HG03378 (cell line): ENCODE measurements at regions not wholly inside any gene's neighbourhood (a gene's known extent, or its start where the extent isn't known, plus 50 kb on each side); places are given as distances from the start of the nearest gene placed in this dataset.
A peak's percentile ranks its signal among the peaks of the same experiment; 100 is the strongest.
"Not testable (repeated sequence)": the region's sequence is repeated elsewhere in the genome, so short reads cannot be mapped to it uniquely, and the experiment has no call there.

Experiments
- ATAC-seq: cut with Tn5 transposase; IDR thresholded peaks from one replicate; pipeline ENCODE4 v1.9.1; 2021; ENCODE audit warnings: mild to moderate bottlenecking, moderate library complexity; ENCODE audit not compliant: unreplicated experiment

GRCh38 chr7:126179916-126180315 is 1072.8 kb downstream of the GRM8 start:
- no peak for ATAC-seq

GRCh38 chr7:126178865-126179264 is 1073.9 kb downstream of the GRM8 start:
- no peak for ATAC-seq

DNA sequence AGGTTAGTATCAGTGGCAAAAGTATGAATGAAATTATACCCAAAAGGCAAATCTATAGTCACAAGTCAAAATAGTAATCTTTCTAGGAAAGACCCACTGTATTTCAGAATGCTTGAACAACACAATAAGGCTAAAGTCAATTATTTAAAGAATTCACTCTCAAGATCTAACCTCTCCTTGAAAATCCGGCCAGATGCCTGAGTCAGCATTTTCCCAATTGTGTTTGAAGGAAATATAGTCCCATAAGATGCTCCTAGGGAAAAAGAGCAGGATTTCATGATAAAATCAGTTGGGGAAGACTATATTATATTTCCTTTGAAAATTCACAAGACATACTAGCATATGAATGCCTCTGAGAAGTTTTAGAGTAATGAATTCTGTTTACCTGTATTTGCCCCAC is 1075.0 kb downstream of the GRM8 start:
- no peak for ATAC-seq

- no peak for ATAC-seq
Observed at GRCh38 chr7:126166645-126167044, 1086.1 kb downstream of the GRM8 start.

- ATAC-seq, result no peak
Observed at GRCh38 chr7:126163647-126164046, 1089.1 kb downstream of the GRM8 start.

DNA sequence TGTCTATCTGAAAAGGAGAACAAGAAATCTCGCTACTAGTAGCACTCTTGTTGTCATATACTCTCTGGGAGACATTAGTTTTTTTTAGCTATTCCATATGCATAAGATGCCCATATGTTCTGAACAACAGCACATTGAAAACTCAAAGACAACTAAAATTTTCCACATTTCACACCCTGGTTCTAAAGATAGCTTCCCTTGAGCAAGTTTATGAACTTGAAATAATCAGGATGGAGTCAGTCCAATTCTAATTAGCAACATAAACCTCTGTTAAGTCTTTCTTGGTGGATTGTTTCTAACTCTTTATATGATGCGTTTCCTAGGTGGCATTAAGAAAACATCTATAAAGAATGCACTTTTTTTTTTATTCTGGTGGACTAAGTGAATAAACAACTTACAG is 1095.3 kb downstream of the GRM8 start:
- ATAC-seq, result no peak

- ATAC-seq, result no peak
Observed at GRCh38 chr7:126150278-126150958, 1102.3 kb downstream of the GRM8 start.

DNA sequence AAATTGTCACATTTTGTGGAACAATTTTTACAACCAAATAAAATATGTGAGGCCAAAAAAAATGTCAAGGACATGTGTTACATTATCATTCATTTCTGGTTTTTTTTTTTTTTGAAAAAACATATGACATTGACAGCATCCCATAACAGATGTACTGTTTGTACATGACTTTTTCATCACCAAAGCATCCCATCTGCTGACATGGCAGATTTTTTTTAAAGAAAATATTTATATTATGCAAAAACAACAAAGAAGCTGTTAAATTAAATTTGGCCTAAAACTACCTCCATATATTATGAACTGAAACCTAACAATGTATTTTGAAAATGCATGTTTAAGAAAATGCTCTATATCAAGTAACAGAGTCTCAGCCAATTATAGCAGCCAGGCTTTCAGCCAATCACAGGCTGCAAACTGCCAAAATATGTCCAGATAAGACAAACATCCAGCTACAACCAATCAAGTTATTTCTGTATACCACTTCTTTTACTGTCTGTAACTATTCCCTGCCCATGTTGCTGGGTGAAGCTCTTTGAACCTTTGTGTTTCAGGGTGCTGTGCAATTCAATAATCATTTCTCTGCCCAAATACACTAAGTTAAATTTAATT is 1111.8 kb downstream of the GRM8 start:
- ATAC-seq, result no peak

DNA sequence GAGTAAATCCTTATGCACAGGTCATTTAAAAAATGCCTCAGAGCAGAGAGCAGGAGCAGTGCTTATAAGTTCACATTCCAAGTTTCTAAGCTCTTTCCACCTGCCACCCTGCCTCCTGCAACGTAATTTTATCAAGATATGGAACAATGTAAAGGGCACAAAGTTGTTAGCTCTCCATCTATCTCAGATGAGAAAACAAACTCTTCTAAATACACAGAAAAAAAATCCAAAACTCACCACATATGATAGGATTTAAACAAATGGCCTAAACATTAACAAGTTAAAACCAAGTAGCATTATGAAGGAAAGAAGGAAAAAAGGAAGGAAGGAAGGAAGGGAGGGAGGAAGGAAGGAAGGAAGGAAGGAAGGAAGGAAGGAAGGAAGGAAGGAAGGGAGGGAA is 1132.8 kb downstream of the GRM8 start:
- no peak for ATAC-seq

GRCh38 chr7:126103582-126103981 is 1149.2 kb downstream of the GRM8 start:
- no peak for ATAC-seq

GRCh38 chr7:126083014-126083413 is 1153.4 kb upstream of the POT1 start:
- ATAC-seq, result no peak

- ATAC-seq, result peak; percentile 50
Observed at GRCh38 chr7:126079581-126079980, 1150.0 kb upstream of the POT1 start.

DNA sequence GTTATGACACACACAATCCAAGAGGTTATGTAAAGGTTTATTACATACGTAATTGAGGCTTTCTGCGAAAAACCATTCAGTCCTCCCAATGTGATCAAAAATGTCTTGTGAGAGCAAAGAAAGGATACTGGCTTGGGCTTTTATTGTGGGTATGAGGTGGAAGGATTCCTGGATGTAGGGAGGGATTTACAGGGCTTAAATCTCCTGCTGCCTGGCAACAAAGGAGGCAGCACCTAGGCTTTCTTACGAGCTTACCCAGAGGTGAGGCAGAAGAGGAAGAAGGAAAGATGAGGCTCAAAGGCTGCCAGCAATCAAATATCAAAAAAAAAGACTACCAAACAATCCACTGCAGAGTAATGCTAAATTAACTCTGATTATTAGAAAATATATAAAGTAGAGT is 1149.5 kb upstream of the POT1 start:
- no peak for ATAC-seq

- no peak for ATAC-seq
Observed at GRCh38 chr7:126065766-126066165, 1136.1 kb upstream of the POT1 start.

- ATAC-seq, result no peak
Observed at GRCh38 chr7:126057979-126058378, 1128.4 kb upstream of the POT1 start.

GRCh38 chr7:126056613-126057012 is 1127.0 kb upstream of the POT1 start:
- ATAC-seq, result not testable (repeated sequence)

DNA sequence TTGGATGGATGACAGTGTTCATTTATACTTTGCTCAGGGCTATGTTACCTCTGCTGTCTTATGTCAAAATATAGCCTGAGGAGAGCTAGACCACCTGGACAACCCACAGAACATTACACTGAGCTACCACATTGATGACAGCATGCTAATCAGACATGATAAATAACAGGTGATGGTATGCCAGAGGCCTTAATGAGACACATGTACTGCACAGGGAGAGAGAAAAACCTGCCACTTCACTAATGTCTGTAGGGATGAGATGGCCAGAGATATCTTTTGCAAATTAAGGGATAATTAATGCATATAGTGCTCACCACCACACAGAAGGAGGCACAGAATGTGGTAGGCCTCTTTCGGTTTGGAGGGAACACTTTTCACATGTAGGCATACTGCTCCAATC is 1122.6 kb upstream of the POT1 start:
- no peak for ATAC-seq

GRCh38 chr7:126044662-126045061 is 1115.0 kb upstream of the POT1 start:
- no peak for ATAC-seq

DNA sequence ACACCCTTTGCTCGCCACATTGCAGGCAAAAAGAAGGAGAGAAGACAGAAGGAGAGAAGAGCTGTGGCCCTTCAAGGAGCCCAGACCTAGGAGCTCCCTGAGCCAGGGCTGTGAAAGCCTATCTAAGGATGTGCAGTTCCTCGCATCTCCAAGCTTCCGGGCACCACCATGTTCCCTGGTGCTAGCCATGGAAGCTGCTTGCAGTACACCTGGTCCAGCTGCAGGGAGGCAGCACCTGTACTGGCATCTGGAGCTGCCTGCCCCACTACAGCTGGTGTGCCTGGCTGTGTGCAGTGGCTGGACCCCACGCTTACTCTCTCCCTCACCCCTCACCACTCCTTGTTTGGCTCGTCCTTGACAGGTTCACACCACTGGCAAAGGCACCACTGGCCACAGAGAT is 1111.8 kb upstream of the POT1 start:
- ATAC-seq, result no peak

- ATAC-seq, result no peak
Observed at GRCh38 chr7:126040114-126041045, 1110.8 kb upstream of the POT1 start.

- no peak for ATAC-seq
Observed at GRCh38 chr7:126026421-126027088, 1096.9 kb upstream of the POT1 start.
